HUES6 (cell line): ENCODE measurements at regions not wholly inside any gene's neighbourhood (a gene's known extent, or its start where the extent isn't known, plus 50 kb on each side); places are given as distances from the start of the nearest gene placed in this dataset.

Experiments used
- H3K27ac ChIP-seq: 2 replicates; pipeline ENCODE4 v1.7.0; 2013; ENCODE audit warnings: low read depth, mild to moderate bottlenecking, low read length, inconsistent platforms
- H3K27me3 ChIP-seq: 2 replicates; pipeline ENCODE4 v1.6.1; 2013; ENCODE audit warnings: low read length; ENCODE audit not compliant: control insufficient read depth, insufficient read depth
- H3K36me3 ChIP-seq: 2 replicates; pipeline ENCODE4 v1.6.1; 2013; ENCODE audit warnings: low read length; ENCODE audit not compliant: control insufficient read depth, insufficient read depth
- H3K4me1 ChIP-seq: 2 replicates; pipeline ENCODE4 v1.6.1; 2013; ENCODE audit warnings: low read length; ENCODE audit not compliant: control insufficient read depth, insufficient read depth
- H3K4me3 ChIP-seq: 2 replicates; pipeline ENCODE4 v1.5.1; 2013; ENCODE audit warnings: low read depth, low read length
- H3K9ac ChIP-seq: one replicate; pipeline ENCODE4 v1.6.1; 2013; ENCODE audit warnings: mild to moderate bottlenecking, low read length
- H3K9me3 ChIP-seq: 2 replicates; pipeline ENCODE4 v1.6.1; 2013; ENCODE audit warnings: low read depth, low read length; ENCODE audit not compliant: control insufficient read depth, insufficient read depth

DNA sequence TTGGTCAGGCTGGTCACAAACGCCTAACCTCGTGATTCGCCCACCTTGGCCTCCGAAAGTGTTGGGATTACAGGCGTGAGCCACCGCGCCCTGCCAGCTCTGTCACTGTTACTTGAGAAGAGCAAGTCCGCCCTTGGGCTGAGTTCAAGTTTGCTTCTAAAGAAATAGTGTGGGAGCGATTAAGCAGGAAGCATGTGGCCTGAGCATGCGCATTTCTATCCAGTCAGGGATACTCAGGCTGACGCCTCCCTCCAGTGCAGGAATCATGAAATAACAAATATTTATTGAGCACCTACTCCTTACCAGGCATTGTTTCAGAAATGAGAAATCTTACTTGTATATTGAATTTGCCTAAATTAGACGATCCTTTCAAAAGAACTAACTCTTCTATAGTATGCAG, 166.2 kb downstream of the EDN1 start:
- H3K4me1 ChIP-seq: peaks cover 4% of the 10 kb centered on the region; the same call in 1 of the 2 replicates
- H3K4me3 ChIP-seq: no peak overlapping the region
- no peak overlapping the region for H3K27ac ChIP-seq
- H3K27me3 ChIP-seq: peaks cover 3% of the 10 kb centered on the region; the same call in 1 of the 2 replicates
- H3K9ac ChIP-seq: no peak overlapping the region
- H3K9me3 ChIP-seq: peaks cover 26% of the 10 kb centered on the region
- no peaks in the 10 kb centered on the region for H3K36me3 ChIP-seq

DNA sequence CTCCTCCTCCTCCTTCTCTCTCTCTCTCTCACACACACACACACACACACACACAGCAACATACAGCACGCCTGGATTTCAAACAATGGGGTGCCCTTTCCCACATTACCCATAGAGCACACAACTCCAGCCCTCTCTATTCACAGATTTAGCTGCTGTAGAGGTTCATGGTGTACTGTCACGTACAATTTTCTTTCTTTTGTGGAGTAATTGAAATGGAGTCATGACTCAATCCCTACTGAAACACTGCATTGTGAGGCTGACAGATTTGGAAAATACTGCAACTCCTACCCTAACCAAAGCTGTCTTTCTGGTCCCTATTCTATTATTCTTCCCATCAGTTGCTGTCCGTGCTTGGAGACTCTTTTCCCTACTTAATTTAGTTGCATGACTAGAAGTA, 166.9 kb downstream of the EDN1 start:
- Histone ChIP-seq H3K4me3 (no peak overlapping the region), H3K27me3 (peaks cover 3% of the 10 kb centered on the region; the same call in 1 of the 2 replicates), H3K4me1 (peaks cover 4% of the 10 kb centered on the region; the same call in 1 of the 2 replicates), H3K9ac (no peak overlapping the region), H3K27ac (no peak overlapping the region), H3K9me3 (peaks cover 24% of the 10 kb centered on the region), H3K36me3 (no peaks in the 10 kb centered on the region)

DNA sequence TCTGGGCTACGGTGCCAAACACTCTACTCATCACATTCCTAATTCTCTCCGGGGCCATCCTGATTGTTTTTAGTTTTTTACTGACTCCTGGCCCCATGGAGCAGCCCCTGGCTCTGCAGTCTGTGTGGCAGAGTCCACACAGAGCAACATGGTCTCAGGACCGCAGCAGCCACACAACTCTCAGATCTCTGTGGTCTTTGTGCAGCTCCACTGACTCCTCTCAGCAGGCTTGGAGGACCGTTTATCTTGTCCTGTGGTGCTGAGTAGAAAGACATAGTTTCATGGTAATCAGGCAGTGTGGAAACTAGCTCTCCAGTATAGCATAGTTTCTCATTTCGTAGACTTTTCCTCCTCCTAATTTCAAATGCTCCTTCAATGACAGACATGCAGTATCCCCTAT, 168.4 kb downstream of the EDN1 start:
- no peak overlapping the region for H3K4me3 ChIP-seq
- H3K9me3 ChIP-seq: peaks cover 13% of the 10 kb centered on the region
- no peak overlapping the region for H3K9ac ChIP-seq
- peaks cover 3% of the 10 kb centered on the region; the same call in 1 of the 2 replicates for H3K27me3 ChIP-seq
- no peak overlapping the region for H3K27ac ChIP-seq
- H3K4me1 ChIP-seq: peaks cover 4% of the 10 kb centered on the region; the same call in 1 of the 2 replicates
- no peaks in the 10 kb centered on the region for H3K36me3 ChIP-seq

DNA sequence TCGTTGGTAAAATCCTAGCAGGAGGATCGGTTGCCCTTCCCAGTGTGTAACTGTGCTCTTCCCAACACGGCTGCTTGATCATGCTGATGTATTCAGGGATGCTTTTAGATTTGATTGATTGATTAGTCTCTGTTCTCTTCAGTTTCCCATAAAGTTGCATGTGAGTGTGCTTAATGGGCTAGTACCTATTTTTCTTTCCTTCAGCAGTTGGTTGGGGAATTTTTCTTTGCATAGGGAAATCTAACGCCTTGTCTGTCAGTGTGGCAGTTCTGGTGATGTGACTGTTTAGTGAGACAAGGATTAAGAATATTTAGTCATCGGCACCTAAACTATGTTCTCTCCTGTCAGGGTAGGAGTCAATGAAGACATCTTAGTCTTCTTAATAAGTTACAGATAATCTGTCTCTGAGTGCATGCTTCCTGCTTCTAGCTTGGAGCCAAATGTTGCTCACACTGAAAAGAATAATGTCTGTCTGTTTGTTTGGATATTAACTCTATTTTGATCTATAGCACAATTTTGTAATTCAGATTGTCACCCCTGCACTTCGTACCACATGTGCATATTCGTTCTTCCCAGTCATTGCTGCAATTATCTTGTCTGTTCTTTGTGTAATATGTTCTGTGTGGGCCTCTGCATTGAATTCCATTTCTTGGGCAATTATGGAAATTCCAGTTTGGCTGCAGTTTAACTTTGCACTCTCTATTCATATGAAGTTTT, 169.9 kb downstream of the EDN1 start:
- Histone ChIP-seq H3K4me1 (peaks cover 4% of the 10 kb centered on the region; the same call in 1 of the 2 replicates), H3K27ac (no peak overlapping the region), H3K27me3 (peaks cover 3% of the 10 kb centered on the region; the same call in 1 of the 2 replicates), H3K9ac (no peak overlapping the region), H3K9me3 (0 out of 2 replicates have a peak, but pooled peaks cover 4% of the 10 kb centered on the region), H3K36me3 (no peaks in the 10 kb centered on the region), H3K4me3 (no peak overlapping the region)

DNA sequence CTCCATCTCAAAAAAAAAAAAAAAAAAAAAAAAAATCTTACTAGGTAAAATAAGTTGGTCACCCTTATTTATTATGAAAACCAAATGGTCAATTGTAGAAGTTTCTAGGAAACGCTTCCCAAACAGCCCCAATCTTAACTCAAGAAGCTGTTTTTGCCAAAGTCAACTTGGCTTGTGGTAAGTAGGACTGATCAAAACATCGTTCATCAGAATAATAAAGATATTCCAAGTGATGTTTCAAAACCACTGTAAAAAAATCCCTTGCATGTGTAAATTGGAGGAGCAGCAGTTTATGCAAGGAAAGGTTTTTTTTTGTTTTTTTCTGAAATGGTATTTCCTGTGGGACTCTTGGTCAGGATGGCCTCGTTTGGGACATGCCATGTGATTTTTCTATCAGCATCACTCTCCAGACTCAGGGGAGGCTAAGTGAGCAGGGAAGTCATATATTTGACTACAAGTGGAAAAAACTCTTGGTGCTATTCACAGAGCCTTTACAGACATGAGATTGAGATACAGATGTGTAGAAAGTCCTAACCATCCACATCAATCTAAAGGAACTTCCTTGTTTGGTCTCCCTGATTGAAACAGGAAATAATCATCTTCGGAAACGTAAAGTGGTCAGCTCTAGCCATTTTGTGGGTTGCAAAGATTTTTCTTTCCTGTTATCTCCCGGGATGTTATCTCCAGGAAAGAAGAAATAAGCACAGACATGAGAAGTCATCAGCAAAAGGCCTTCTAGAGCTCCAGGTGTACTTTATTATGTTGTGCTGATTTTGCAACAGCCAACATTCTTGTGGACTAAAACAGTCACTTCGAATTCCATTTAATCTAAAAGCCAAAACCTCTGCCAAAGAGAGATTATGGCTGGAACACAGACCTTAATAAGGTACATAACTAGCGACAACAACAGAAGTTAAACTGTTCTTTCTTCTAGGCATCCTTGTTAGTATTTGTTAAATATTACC, 177.8 kb downstream of the EDN1 start:
- Histone ChIP-seq H3K4me3 (no peak overlapping the region), H3K27ac (no peak overlapping the region), H3K9ac (no peak overlapping the region), H3K36me3 (no peaks in the 10 kb centered on the region), H3K4me1 (peaks cover 6% of the 10 kb centered on the region; the same call in 1 of the 2 replicates), H3K27me3 (no peaks in the 10 kb centered on the region), H3K9me3 (no peaks in the 10 kb centered on the region)

DNA sequence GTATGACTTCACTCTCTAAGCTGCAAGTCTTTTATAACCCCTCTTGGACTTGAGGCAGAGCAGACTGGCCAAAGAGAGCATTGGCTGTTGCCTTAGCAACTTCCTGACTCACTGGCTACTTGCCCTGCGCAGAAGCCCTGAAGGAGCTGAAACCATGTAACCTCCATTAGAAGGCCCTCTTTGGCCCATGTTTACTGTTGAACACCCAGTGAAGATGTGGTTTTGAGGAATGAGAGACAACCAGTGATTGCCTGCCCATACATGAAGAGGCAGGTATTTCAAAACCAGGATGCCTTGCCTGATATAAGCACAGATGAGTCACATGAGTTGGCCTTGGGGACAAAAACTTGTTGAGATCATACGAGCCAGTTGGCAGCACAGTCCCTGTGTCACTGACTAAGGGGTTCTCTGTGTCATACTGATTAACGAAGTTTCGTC, 182.5 kb downstream of the EDN1 start:
- Histone ChIP-seq H3K9ac (no peak overlapping the region), H3K9me3 (no peaks in the 10 kb centered on the region), H3K27ac (no peak overlapping the region), H3K27me3 (no peaks in the 10 kb centered on the region), H3K36me3 (no peaks in the 10 kb centered on the region), H3K4me1 (peaks cover 10% of the 10 kb centered on the region), H3K4me3 (no peak overlapping the region)

DNA sequence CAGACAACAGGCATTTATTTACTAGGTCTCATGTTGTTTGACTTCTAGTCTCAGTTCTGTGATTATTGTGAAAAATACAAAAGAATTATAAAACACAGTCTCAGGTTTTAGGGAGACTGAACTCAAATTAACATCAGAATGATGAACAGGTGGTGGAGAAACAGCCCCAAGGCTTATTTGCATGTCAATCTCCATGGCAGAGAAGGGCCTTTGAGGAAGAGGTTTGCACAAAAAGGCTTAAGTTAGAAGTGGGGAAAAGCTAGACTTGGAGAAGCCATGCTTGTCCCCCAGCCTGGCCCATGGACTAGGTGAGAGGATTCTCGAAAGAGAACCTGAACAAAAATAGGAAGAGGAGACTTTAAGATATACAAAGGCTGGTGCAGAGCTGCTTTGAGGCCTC, 183.3 kb downstream of the EDN1 start:
- H3K4me3 ChIP-seq: no peak overlapping the region
- H3K36me3 ChIP-seq: no peaks in the 10 kb centered on the region
- H3K4me1 ChIP-seq: peaks cover 10% of the 10 kb centered on the region
- no peaks in the 10 kb centered on the region for H3K9me3 ChIP-seq
- no peak overlapping the region for H3K27ac ChIP-seq
- H3K27me3 ChIP-seq: no peaks in the 10 kb centered on the region
- H3K9ac ChIP-seq: no peak overlapping the region

DNA sequence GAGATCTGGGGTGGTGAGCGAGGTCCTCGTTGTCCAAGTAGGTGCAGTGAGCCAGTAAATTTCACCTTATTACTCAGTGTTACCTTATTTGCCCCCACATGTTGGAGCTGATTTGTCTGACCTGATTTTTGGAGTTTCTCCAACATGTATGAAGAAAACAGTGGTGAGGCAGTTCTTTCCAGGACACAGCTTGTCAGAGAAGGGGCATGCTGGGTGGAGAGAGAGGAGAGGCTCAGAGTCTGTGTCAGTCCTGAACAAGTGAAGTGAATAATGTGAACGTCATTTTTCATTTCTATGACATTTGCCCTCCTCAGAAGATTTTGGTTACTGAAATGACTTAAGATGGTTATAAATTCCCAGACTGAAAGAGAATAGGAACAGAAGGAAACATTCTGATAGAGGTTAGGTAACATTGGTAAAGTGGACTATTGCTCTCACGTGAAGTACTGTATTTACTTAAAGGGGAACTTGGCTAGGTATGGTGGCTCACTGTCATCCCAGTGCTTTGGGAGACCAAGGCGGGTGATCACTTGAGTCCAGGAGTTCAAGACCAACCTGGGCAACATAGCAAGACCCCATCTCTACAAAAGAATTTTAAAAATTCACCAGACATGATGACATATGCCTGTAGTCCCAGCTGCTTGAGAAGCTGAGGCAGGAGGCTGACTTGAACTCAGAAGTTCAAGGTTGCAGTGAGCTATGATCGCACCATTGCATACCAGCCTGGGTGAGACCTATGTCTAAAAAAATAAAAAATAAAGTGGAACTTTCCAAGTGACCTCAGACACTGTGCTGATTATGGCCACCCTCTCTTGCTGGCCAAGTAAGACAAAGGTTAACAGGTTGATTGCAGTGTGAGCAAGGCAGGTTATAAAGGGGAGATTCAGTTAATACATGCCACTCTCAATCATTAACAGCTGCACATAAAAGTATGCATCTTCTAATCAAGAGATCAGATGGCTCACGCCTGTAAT, 184.3 kb downstream of the EDN1 start:
- H3K27me3 ChIP-seq: no peaks in the 10 kb centered on the region
- no peaks in the 10 kb centered on the region for H3K36me3 ChIP-seq
- no peak overlapping the region for H3K9ac ChIP-seq
- H3K4me1 ChIP-seq: peaks cover 10% of the 10 kb centered on the region
- no peaks in the 10 kb centered on the region for H3K9me3 ChIP-seq
- no peak overlapping the region for H3K27ac ChIP-seq
- no peak overlapping the region for H3K4me3 ChIP-seq

DNA sequence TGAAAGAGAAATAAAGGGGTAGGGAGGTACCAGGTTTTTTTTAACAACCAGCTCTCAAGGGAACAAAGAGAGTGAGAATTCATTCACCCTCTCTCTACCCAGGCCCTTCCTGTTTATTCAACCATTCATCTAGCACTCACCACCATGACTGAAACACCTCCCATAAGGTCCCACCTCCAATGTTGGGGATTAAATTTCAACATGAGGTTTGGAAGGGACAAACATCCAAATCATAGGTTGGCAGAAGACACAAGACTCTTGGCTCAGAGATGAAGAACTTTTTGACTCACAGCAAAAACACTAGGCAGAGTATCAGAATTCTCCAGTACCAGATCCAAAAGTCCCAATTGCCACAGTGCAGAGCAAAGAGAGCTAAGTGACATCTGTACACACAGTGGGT, 186.3 kb downstream of the EDN1 start:
- peaks cover 7% of the 10 kb centered on the region for H3K4me1 ChIP-seq
- H3K27me3 ChIP-seq: no peaks in the 10 kb centered on the region
- no peak overlapping the region for H3K9ac ChIP-seq
- H3K27ac ChIP-seq: no peak overlapping the region
- no peak overlapping the region for H3K4me3 ChIP-seq
- no peaks in the 10 kb centered on the region for H3K36me3 ChIP-seq
- H3K9me3 ChIP-seq: no peaks in the 10 kb centered on the region

DNA sequence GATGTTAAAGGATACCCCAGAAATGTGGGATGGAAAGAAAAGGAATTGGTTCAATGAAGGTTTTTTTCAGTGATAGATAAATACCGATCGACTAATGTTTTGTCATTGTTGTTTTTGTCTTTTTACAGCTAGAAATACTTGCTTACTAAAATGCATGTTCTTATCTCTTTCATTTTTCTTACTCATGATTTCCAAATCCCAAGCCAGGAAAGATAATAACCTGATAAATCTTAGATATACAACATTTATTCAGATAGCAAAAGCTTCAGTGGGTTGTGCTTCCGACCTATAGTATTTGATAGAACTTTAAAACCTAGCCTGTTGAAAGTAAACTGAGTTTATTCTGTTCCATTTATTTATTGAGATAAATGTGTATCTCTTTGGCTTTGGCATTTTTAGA, 187.5 kb downstream of the EDN1 start:
- Histone ChIP-seq H3K9me3 (no peaks in the 10 kb centered on the region), H3K36me3 (no peaks in the 10 kb centered on the region), H3K27me3 (no peaks in the 10 kb centered on the region)

More for the DNA sequence above, 187.5 kb downstream of the EDN1 start:
- Histone ChIP-seq H3K27ac (no peak overlapping the region), H3K4me1 (peaks cover 4% of the 10 kb centered on the region), H3K9ac (no peak overlapping the region), H3K4me3 (no peak overlapping the region)
